ENCODE measurements at regions not wholly inside any gene's neighbourhood (a gene's known extent, or its start where the extent isn't known, plus 50 kb on each side); places are given as distances from the start of the nearest gene placed in this dataset.

DNA sequence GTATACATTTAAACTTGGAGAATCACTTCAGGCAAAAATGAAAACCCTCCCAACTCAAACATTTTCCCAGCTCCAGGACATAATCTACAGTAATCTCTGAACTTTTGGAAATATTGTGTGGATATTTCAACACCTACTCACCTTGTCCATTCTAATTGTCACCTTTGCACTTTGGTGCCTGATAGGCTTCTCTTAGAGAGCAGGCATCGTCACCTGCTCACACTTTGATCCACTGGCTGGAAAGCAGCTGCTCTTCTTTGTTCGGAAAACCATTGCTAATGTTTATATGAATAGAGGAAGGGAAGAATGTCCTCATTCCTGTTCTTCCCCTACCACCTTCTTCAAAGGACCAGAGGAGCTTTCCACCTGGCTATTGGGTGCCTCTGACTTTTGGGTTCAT lies 411.2 kb downstream of the FGF9 start:
- Histone ChIP-seq H3K79me2 (ENCODE audit: control insufficient read depth, insufficient read depth, low read length) (no peaks in the 10 kb centered on the region), H3K9ac (ENCODE audit: insufficient read depth, low read length) (no peak overlapping the region), H3K9me3 (ENCODE audit: control insufficient read depth, insufficient read depth, low read depth, low read length) (no peaks in the 10 kb centered on the region), H3K36me3 (ENCODE audit: control insufficient read depth, insufficient read depth, low read length) (no peaks in the 10 kb centered on the region), H3K4me2 (ENCODE audit: extremely low read depth, insufficient read depth, low read length) (no peak overlapping the region), H2AFZ (ENCODE audit: low read length) (no peak overlapping the region), H3K27me3 (ENCODE audit: control insufficient read depth, insufficient read depth, low read length) (no peaks in the 10 kb centered on the region), H3K4me1 (ENCODE audit: control insufficient read depth, extremely low read depth, insufficient read depth, low read length) (no peaks in the 10 kb centered on the region), H3K4me3 (replicated peaks in 1 of 4; ENCODE audit: control extremely low read depth in 1 of 4, insufficient read depth in 1 of 4, low read depth in 3 of 4, low read length in 4 of 4) (no peak overlapping the region), H4K20me1 (ENCODE audit: control insufficient read depth, extremely low read depth, insufficient read depth, low read length) (no peaks in the 10 kb centered on the region), H3K27ac (ENCODE audit: insufficient read depth, low read length) (no peak overlapping the region)
- no peak for DNase-seq (ENCODE audit: low read depth in 2 of 2)
- TF ChIP-seq EZH2 (IDR thresholded peaks at IDR 0.05; ENCODE audit: low read length, missing control alignments) = no peak
- TF ChIP-seq, protein P1, sequence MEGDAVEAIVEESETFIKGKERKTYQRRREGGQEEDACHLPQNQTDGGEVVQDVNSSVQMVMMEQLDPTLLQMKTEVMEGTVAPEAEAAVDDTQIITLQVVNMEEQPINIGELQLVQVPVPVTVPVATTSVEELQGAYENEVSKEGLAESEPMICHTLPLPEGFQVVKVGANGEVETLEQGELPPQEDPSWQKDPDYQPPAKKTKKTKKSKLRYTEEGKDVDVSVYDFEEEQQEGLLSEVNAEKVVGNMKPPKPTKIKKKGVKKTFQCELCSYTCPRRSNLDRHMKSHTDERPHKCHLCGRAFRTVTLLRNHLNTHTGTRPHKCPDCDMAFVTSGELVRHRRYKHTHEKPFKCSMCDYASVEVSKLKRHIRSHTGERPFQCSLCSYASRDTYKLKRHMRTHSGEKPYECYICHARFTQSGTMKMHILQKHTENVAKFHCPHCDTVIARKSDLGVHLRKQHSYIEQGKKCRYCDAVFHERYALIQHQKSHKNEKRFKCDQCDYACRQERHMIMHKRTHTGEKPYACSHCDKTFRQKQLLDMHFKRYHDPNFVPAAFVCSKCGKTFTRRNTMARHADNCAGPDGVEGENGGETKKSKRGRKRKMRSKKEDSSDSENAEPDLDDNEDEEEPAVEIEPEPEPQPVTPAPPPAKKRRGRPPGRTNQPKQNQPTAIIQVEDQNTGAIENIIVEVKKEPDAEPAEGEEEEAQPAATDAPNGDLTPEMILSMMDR (conservative IDR thresholded peaks at IDR 0.05 in 1 of 2, IDR thresholded peaks at IDR 0.05 in 1 of 2; ENCODE audit: low read depth in 1 of 2, low read length in 2 of 2) = no peak

DNA sequence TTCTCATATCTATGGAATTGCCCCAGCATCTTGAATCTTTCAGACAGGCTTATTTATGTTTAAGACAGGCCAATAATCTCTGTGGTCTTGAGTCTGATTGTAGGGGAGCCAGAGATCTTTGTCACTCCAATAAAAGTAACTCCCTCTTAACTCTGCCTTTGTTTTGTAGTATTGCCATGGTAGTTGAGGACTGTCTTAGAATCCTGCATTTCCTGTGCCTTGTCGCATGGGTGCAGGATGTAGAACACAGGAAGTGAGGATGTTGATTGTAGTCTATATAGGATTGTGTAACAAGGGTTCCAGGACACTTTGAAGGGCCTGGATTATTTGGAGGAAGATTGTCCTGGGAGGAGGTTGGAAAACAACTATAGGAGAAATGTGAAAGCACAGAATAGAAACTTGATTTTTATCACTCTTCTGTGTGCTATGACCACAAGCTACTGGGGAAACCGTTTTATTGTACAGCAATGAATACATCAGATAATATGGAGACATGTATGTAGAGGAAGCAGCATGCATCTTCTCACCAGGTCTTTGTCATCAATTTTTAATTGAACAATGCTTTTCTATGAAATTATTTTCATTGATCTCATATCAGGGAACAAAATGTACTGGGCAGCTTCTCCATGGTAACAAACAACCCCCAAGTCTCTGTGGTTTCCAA lies 411.7 kb downstream of the FGF9 start:
- no peak overlapping the region for H3K27ac ChIP-seq (ENCODE audit: insufficient read depth, low read length)
- no peaks in the 10 kb centered on the region for H4K20me1 ChIP-seq (ENCODE audit: control insufficient read depth, extremely low read depth, insufficient read depth, low read length)
- no peak overlapping the region for H3K9ac ChIP-seq (ENCODE audit: insufficient read depth, low read length)
- no peaks in the 10 kb centered on the region for H3K9me3 ChIP-seq (ENCODE audit: control insufficient read depth, insufficient read depth, low read depth, low read length)
- no peak overlapping the region for H3K4me3 ChIP-seq (replicated peaks in 1 of 4; ENCODE audit: control extremely low read depth in 1 of 4, insufficient read depth in 1 of 4, low read depth in 3 of 4, low read length in 4 of 4)
- no peaks in the 10 kb centered on the region for H3K4me1 ChIP-seq (ENCODE audit: control insufficient read depth, extremely low read depth, insufficient read depth, low read length)
- H2AFZ ChIP-seq (ENCODE audit: low read length) = no peak overlapping the region
- TF ChIP-seq, protein P1 (conservative IDR thresholded peaks at IDR 0.05 in 1 of 2, IDR thresholded peaks at IDR 0.05 in 1 of 2; ENCODE audit: low read depth in 1 of 2, low read length in 2 of 2) = no peak
- no peak for TF ChIP-seq EZH2 (IDR thresholded peaks at IDR 0.05; ENCODE audit: low read length, missing control alignments)
- H3K4me2 ChIP-seq (ENCODE audit: extremely low read depth, insufficient read depth, low read length) = no peak overlapping the region
- no peaks in the 10 kb centered on the region for H3K79me2 ChIP-seq (ENCODE audit: control insufficient read depth, insufficient read depth, low read length)
- no peaks in the 10 kb centered on the region for H3K27me3 ChIP-seq (ENCODE audit: control insufficient read depth, insufficient read depth, low read length)
- no peak for DNase-seq (ENCODE audit: low read depth in 2 of 2)
- no peaks in the 10 kb centered on the region for H3K36me3 ChIP-seq (ENCODE audit: control insufficient read depth, insufficient read depth, low read length)

DNA sequence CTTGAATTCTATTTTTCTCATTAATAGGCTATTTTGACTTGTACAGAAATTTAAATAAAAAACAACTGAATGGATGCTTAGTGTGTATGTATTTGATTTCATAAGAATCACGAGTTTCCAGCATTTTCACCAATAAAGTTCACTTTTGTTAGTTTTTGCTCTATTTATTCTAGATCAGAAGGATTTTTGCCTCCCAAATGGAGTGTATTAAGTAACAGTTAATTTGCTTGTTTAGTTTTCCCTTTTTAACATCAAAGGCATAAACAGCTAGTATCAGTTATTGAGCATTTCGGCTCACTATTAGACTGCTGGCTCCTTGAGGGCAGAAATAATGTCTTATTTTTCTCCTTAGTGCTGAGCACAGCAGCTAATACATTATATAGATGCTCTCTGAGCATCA lies 414.1 kb downstream of the FGF9 start:
- Histone ChIP-seq H4K20me1 (ENCODE audit: control insufficient read depth, extremely low read depth, insufficient read depth, low read length) (no peaks in the 10 kb centered on the region), H3K27ac (ENCODE audit: insufficient read depth, low read length) (no peak overlapping the region), H3K9me3 (ENCODE audit: control insufficient read depth, insufficient read depth, low read depth, low read length) (no peaks in the 10 kb centered on the region), H3K79me2 (ENCODE audit: control insufficient read depth, insufficient read depth, low read length) (no peaks in the 10 kb centered on the region), H3K36me3 (ENCODE audit: control insufficient read depth, insufficient read depth, low read length) (no peaks in the 10 kb centered on the region), H3K4me3 (replicated peaks in 1 of 4; ENCODE audit: control extremely low read depth in 1 of 4, insufficient read depth in 1 of 4, low read depth in 3 of 4, low read length in 4 of 4) (no peak overlapping the region), H3K4me2 (ENCODE audit: extremely low read depth, insufficient read depth, low read length) (no peak overlapping the region), H3K27me3 (ENCODE audit: control insufficient read depth, insufficient read depth, low read length) (no peaks in the 10 kb centered on the region), H2AFZ (ENCODE audit: low read length) (no peak overlapping the region), H3K4me1 (ENCODE audit: control insufficient read depth, extremely low read depth, insufficient read depth, low read length) (no peaks in the 10 kb centered on the region), H3K9ac (ENCODE audit: insufficient read depth, low read length) (no peak overlapping the region)
- no peak for DNase-seq (ENCODE audit: low read depth in 2 of 2)
- no peak for TF ChIP-seq EZH2 (IDR thresholded peaks at IDR 0.05; ENCODE audit: low read length, missing control alignments)
- TF ChIP-seq, protein P1 (conservative IDR thresholded peaks at IDR 0.05 in 1 of 2, IDR thresholded peaks at IDR 0.05 in 1 of 2; ENCODE audit: low read depth in 1 of 2, low read length in 2 of 2) = no peak
